ENCODE measurements at regions not wholly inside any gene's neighbourhood (a gene's known extent, or its start where the extent isn't known, plus 50 kb on each side); places are given as distances from the start of the nearest gene placed in this dataset.

GRCh38 chr2:17322461-17322860 lies 195.8 kb downstream of the RAD51AP2 start:
- no peak overlapping the region for H3K18ac ChIP-seq (ENCODE audit: low read depth in 1 of 2, low read length in 2 of 2)
- H3K27me3 ChIP-seq (ENCODE audit: control insufficient read depth in 1 of 2, insufficient read depth in 1 of 2, low read length in 2 of 2) = no peaks in the 10 kb centered on the region
- H4K8ac ChIP-seq (ENCODE audit: low read length) = no peak overlapping the region
- H3K4me2 ChIP-seq (ENCODE audit: low read length, poor library complexity, severe bottlenecking) = no peak overlapping the region
- peaks cover under 1% of the 10 kb centered on the region for H3K4me1 ChIP-seq (ENCODE audit: control insufficient read depth, insufficient read depth, low read depth, low read length)
- H3K14ac ChIP-seq (ENCODE audit: low read length in 2 of 2) = no peak overlapping the region
- no peak overlapping the region for H2AFZ ChIP-seq (ENCODE audit: low read depth, low read length)
- H2BK12ac ChIP-seq (ENCODE audit: low read length in 2 of 2) = no peak overlapping the region
- no peaks in the 10 kb centered on the region for H3K9me3 ChIP-seq (ENCODE audit: control insufficient read depth, low read length)
- H3K27ac ChIP-seq (ENCODE audit: low read length, poor library complexity, severe bottlenecking) = no peak overlapping the region
- H3K36me3 ChIP-seq (ENCODE audit: control insufficient read depth in 1 of 2, insufficient read depth in 2 of 2, low read depth in 1 of 2, low read length in 2 of 2) = no peaks in the 10 kb centered on the region
- H2AK5ac ChIP-seq (ENCODE audit: low read length, severe bottlenecking) = no peak overlapping the region
- H3K79me1 ChIP-seq (replicated peaks; ENCODE audit: low read length, poor library complexity, severe bottlenecking) = no peaks in the 10 kb centered on the region
- H2BK5ac ChIP-seq (ENCODE audit: low read depth, low read length, poor library complexity, severe bottlenecking) = no peak overlapping the region
- no peak overlapping the region for H3K23ac ChIP-seq (ENCODE audit: low read length in 2 of 2)
- H2BK120ac ChIP-seq (ENCODE audit: low read depth, low read length) = no peak overlapping the region
- no peak overlapping the region for H4K91ac ChIP-seq (ENCODE audit: low read length)
- H2BK15ac ChIP-seq (ENCODE audit: low read depth, poor library complexity, severe bottlenecking) = no peak overlapping the region
- 82% methylated on average over 2 of the region's 2 CpGs for WGBS
- no peak for DNase-seq
- no peak overlapping the region for H3K4ac ChIP-seq (ENCODE audit: low read depth in 1 of 2, low read length in 2 of 2)
- no peak overlapping the region for H3K9ac ChIP-seq (ENCODE audit: low read length)
- H3K4me3 ChIP-seq (ENCODE audit: insufficient read depth in 1 of 2, low read depth in 1 of 2, low read length in 2 of 2) = no peak overlapping the region

- H3K4me1 ChIP-seq (ENCODE audit: control insufficient read depth, insufficient read depth, low read depth, low read length) = peaks cover 2% of the 10 kb centered on the region
- H2AK5ac ChIP-seq (ENCODE audit: low read length, severe bottlenecking) = no peak overlapping the region
- H4K91ac ChIP-seq (ENCODE audit: low read length) = no peak overlapping the region
- DNase-seq = no peak
- no peak overlapping the region for H4K8ac ChIP-seq (ENCODE audit: low read length)
- H2BK5ac ChIP-seq (ENCODE audit: low read depth, low read length, poor library complexity, severe bottlenecking) = no peak overlapping the region
- no peak overlapping the region for H3K18ac ChIP-seq (ENCODE audit: low read depth in 1 of 2, low read length in 2 of 2)
- H3K14ac ChIP-seq (ENCODE audit: low read length in 2 of 2) = no peak overlapping the region
- H3K79me1 ChIP-seq (replicated peaks; ENCODE audit: low read length, poor library complexity, severe bottlenecking) = no peaks in the 10 kb centered on the region
- H2AFZ ChIP-seq (ENCODE audit: low read depth, low read length) = no peak overlapping the region
- no peaks in the 10 kb centered on the region for H3K36me3 ChIP-seq (ENCODE audit: control insufficient read depth in 1 of 2, insufficient read depth in 2 of 2, low read depth in 1 of 2, low read length in 2 of 2)
- no peak overlapping the region for H2BK120ac ChIP-seq (ENCODE audit: low read depth, low read length)
- H3K4ac ChIP-seq (ENCODE audit: low read depth in 1 of 2, low read length in 2 of 2) = no peak overlapping the region
- H3K4me2 ChIP-seq (ENCODE audit: low read length, poor library complexity, severe bottlenecking) = no peak overlapping the region
- no peak overlapping the region for H3K23ac ChIP-seq (ENCODE audit: low read length in 2 of 2)
- H2BK15ac ChIP-seq (ENCODE audit: low read depth, poor library complexity, severe bottlenecking) = no peak overlapping the region
- no peak overlapping the region for H3K4me3 ChIP-seq (ENCODE audit: insufficient read depth in 1 of 2, low read depth in 1 of 2, low read length in 2 of 2)
- peaks cover 0 to 5% of the 10 kb centered on the region in 2 experiments for H3K27me3 ChIP-seq (ENCODE audit: control insufficient read depth in 1 of 2, insufficient read depth in 1 of 2, low read length in 2 of 2)
- H3K9ac ChIP-seq (ENCODE audit: low read length) = no peak overlapping the region
- no peak overlapping the region for H3K27ac ChIP-seq (ENCODE audit: low read length, poor library complexity, severe bottlenecking)
- no peaks in the 10 kb centered on the region for H3K9me3 ChIP-seq (ENCODE audit: control insufficient read depth, low read length)
- no peak overlapping the region for H2BK12ac ChIP-seq (ENCODE audit: low read length in 2 of 2)
Observed at GRCh38 chr2:17319090-17319489, 199.2 kb downstream of the RAD51AP2 start.

GRCh38 chr2:17318013-17318412 lies 200.2 kb downstream of the RAD51AP2 start:
- H2BK12ac ChIP-seq (ENCODE audit: low read length in 2 of 2) = no peak overlapping the region
- peaks cover 2% of the 10 kb centered on the region for H3K4me1 ChIP-seq (ENCODE audit: control insufficient read depth, insufficient read depth, low read depth, low read length)
- H3K23ac ChIP-seq (ENCODE audit: low read length in 2 of 2) = no peak overlapping the region
- H3K4me3 ChIP-seq (ENCODE audit: insufficient read depth in 1 of 2, low read depth in 1 of 2, low read length in 2 of 2) = no peak overlapping the region
- H3K4ac ChIP-seq (ENCODE audit: low read depth in 1 of 2, low read length in 2 of 2) = no peak overlapping the region
- no peak overlapping the region for H3K9ac ChIP-seq (ENCODE audit: low read length)
- no peak overlapping the region for H4K91ac ChIP-seq (ENCODE audit: low read length)
- no peak overlapping the region for H4K8ac ChIP-seq (ENCODE audit: low read length)
- 81% methylated on average over 2 of the region's 2 CpGs for WGBS
- H3K79me1 ChIP-seq (replicated peaks; ENCODE audit: low read length, poor library complexity, severe bottlenecking) = no peaks in the 10 kb centered on the region
- H3K4me2 ChIP-seq (ENCODE audit: low read length, poor library complexity, severe bottlenecking) = no peak overlapping the region
- no peaks in the 10 kb centered on the region for H3K36me3 ChIP-seq (ENCODE audit: control insufficient read depth in 1 of 2, insufficient read depth in 2 of 2, low read depth in 1 of 2, low read length in 2 of 2)
- H2AFZ ChIP-seq (ENCODE audit: low read depth, low read length) = no peak overlapping the region
- H2BK5ac ChIP-seq (ENCODE audit: low read depth, low read length, poor library complexity, severe bottlenecking) = no peak overlapping the region
- H3K27ac ChIP-seq (ENCODE audit: low read length, poor library complexity, severe bottlenecking) = no peak overlapping the region
- H2BK120ac ChIP-seq (ENCODE audit: low read depth, low read length) = no peak overlapping the region
- no peak overlapping the region for H3K18ac ChIP-seq (ENCODE audit: low read depth in 1 of 2, low read length in 2 of 2)
- no peaks in the 10 kb centered on the region for H3K9me3 ChIP-seq (ENCODE audit: control insufficient read depth, low read length)
- H3K14ac ChIP-seq (ENCODE audit: low read length in 2 of 2) = no peak overlapping the region
- H2AK5ac ChIP-seq (ENCODE audit: low read length, severe bottlenecking) = no peak overlapping the region
- peaks cover 0 to 5% of the 10 kb centered on the region in 2 experiments for H3K27me3 ChIP-seq (ENCODE audit: control insufficient read depth in 1 of 2, insufficient read depth in 1 of 2, low read length in 2 of 2)
- no peak for DNase-seq
- no peak overlapping the region for H2BK15ac ChIP-seq (ENCODE audit: low read depth, poor library complexity, severe bottlenecking)

GRCh38 chr2:17317439-17317976 lies 200.7 kb downstream of the RAD51AP2 start:
- Histone ChIP-seq H3K36me3 (ENCODE audit: control insufficient read depth in 1 of 2, insufficient read depth in 2 of 2, low read depth in 1 of 2, low read length in 2 of 2) (no peaks in the 10 kb centered on the region), H2BK5ac (ENCODE audit: low read depth, low read length, poor library complexity, severe bottlenecking) (no peak overlapping the region), H3K14ac (ENCODE audit: low read length in 2 of 2) (no peak overlapping the region), H3K27me3 (ENCODE audit: control insufficient read depth in 1 of 2, insufficient read depth in 1 of 2, low read length in 2 of 2) (peaks cover 0 to 5% of the 10 kb centered on the region in 2 experiments), H3K9ac (ENCODE audit: low read length) (no peak overlapping the region), H3K27ac (ENCODE audit: low read length, poor library complexity, severe bottlenecking) (peak overlapping the region; percentile 50), H3K4me1 (ENCODE audit: control insufficient read depth, insufficient read depth, low read depth, low read length) (peaks cover 2% of the 10 kb centered on the region), H3K79me1 (replicated peaks; ENCODE audit: low read length, poor library complexity, severe bottlenecking) (no peaks in the 10 kb centered on the region), H2BK120ac (ENCODE audit: low read depth, low read length) (no peak overlapping the region), H3K4me2 (ENCODE audit: low read length, poor library complexity, severe bottlenecking) (no peak overlapping the region), H3K9me3 (ENCODE audit: control insufficient read depth, low read length) (no peaks in the 10 kb centered on the region), H3K23ac (ENCODE audit: low read length in 2 of 2) (no peak overlapping the region), H2BK15ac (ENCODE audit: low read depth, poor library complexity, severe bottlenecking) (no peak overlapping the region), H3K4me3 (ENCODE audit: insufficient read depth in 1 of 2, low read depth in 1 of 2, low read length in 2 of 2) (no peak overlapping the region), H3K4ac (ENCODE audit: low read depth in 1 of 2, low read length in 2 of 2) (no peak overlapping the region), H3K18ac (ENCODE audit: low read depth in 1 of 2, low read length in 2 of 2) (no peak overlapping the region), H4K91ac (ENCODE audit: low read length) (no peak overlapping the region), H2AK5ac (ENCODE audit: low read length, severe bottlenecking) (no peak overlapping the region), H2BK12ac (ENCODE audit: low read length in 2 of 2) (no peak overlapping the region), H2AFZ (ENCODE audit: low read depth, low read length) (no peak overlapping the region), H4K8ac (ENCODE audit: low read length) (no peak overlapping the region)
- DNase-seq = no peak
- WGBS = 80% methylated on average over 4 of the region's 5 CpGs

All from mesenchymal stem cell (in vitro differentiated cells and primary cell).